ENCODE measurements at regions not wholly inside any gene's neighbourhood (a gene's known extent, or its start where the extent isn't known, plus 50 kb on each side); places are given as distances from the start of the nearest gene placed in this dataset.
"Not testable (repeated sequence)": the region's sequence is repeated elsewhere in the genome, so short reads cannot be mapped to it uniquely, and the experiment has no call there.

GRCh38 chr1:2943686-2944260 is 77.5 kb upstream of the ACTRT2 start:
- DNase-seq, result peak in 4 of 10 donors; percentile 4 to 72 (median 26)
- intact Hi-C loops (cut with DNase I), result no loop called here

GRCh38 chr1:2944705-2945104 is 76.6 kb upstream of the ACTRT2 start:
- no peak for DNase-seq
- intact Hi-C loops (cut with DNase I), result no loop called here

DNA sequence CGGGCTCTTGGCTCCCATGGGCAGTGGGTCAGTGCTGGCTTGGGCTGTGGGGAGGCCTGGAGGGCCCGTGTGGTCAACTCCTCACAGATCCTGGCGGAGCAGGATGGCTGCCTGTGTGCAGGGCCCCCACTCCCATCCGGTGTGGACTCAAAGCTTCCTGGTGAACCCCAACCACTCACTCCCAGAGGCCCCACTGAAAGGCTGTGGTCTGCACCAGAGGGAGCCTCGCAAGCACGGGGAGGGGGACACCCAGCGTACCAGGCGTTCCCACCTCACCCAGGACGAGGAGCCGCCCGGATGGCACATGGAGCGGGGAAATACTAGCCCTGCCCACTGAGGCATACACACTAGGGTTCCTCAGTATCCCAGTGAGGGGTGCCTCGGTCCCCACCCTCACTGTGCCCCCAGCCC is 75.4 kb upstream of the ACTRT2 start:
- intact Hi-C loops (cut with DNase I), result no loop called here
- peak in 5 of 10 donors; percentile 5 to 79 (median 9) for DNase-seq

DNA sequence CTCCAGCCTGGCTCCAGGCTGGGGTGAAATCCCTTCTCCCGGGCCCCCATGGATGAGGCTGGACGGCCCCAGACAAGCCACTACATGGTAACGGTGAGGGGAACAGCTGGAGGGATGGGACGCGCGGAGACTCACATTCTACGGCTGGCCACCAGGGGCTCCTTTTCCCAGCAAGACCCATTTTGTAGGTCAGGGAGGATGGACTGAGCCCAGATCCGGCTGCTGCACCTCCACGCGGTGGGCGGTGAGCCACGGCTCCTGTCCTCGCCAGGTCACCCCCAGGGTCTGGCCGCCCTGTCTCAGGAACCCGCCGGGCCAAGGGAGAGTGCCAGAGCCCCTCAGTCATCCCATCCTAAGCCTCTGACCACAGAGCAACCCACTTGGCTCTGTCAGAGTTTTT is 75.0 kb upstream of the ACTRT2 start:
- intact Hi-C loops (cut with DNase I), result no loop called here
- DNase-seq, result peak in 4 of 10 donors; percentile 1 to 73 (median 38)

GRCh38 chr1:2946999-2947690 is 74.1 kb upstream of the ACTRT2 start:
- intact Hi-C loops (cut with DNase I), result no loop called here
- peak in 5 of 10 donors; percentile 2 to 75 (median 59) for DNase-seq

DNA sequence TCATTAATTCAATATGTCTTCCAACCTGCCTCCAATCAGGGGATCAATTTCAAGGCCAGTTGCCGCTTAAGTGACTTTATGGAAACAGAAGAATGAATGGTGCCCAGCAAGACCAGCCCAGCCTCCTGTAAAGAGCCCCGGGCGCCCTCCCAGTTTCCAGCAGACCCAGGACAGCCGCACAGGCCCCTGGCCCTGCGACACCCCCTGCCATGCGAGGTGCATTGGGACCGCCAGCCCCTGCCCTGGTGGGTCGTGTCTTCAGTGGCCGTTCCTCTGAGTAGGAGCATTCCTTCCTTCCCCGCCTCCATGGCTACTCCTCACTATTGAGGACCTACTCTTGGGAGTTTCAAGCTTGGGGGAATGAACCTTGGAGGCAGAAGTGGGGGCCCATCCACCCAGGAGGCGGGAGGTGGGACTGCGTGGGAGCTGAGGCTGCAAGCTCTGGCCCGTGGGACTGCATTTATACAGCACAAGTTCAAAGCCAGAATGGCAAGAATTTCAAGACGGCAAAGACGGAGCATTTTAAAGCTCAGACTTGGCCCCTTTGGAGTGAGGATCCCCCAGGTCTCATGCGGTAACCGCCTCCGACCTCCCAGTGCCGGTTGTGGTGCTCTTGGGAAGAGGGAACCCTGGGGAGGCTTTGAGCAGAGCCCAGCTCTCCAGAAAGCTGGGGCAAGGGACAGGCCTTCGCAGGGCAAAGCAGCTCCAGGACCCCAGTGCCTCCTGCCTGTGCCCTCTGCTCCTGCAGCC is 73.1 kb upstream of the ACTRT2 start:
- intact Hi-C loops (cut with DNase I), result no loop called here
- DNase-seq, result peak in 6 of 10 donors; percentile 7 to 75 (median 38)

DNA sequence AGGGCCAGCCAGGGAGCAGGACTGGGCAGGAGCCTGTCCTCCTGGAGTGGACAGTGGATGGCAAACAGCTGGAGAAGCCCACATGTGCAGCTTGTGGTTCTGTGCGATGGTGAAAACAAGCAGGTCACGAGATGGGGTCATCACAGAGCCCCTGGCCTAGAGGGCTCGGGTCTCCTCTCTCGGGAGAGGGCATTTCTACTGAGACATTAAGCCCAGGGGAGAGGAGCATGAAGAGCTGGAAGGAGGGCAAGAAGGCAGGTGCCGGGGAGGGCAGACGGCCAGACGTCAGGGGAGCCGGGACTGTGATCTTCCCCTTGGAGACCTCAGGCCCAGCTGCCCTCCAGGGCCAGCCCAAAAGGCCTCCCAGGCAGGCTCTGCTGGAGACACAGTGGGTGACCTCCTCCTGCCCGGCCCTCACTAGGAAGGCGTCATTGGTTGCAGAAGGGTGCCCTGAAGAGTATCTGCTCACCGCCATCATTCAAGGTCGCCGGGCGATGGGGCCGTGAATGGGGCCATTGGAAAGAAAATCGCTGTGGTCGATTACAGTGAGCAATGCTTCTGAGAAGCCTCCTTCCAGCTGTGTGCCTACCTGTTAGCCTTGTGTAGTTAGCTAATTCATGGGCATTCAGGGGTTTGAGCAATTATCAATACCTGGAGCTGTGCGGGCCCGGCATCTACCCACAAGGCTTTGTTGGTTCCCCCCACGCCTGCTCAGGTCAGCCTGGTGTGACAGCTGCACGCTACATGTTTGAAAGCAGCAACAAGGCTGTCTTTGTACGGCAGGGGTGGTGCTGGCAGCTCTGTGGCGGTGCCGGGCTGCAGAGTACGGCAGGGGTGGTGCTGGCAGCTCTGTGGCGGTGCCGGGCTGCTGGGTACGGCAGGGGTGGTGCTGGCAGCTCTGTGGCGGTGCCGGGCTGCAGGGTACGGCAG is 72.3 kb upstream of the ACTRT2 start:
- intact Hi-C loops (cut with DNase I), result no loop called here
- peak; percentile 36 to 94 (median 62) for DNase-seq

DNA sequence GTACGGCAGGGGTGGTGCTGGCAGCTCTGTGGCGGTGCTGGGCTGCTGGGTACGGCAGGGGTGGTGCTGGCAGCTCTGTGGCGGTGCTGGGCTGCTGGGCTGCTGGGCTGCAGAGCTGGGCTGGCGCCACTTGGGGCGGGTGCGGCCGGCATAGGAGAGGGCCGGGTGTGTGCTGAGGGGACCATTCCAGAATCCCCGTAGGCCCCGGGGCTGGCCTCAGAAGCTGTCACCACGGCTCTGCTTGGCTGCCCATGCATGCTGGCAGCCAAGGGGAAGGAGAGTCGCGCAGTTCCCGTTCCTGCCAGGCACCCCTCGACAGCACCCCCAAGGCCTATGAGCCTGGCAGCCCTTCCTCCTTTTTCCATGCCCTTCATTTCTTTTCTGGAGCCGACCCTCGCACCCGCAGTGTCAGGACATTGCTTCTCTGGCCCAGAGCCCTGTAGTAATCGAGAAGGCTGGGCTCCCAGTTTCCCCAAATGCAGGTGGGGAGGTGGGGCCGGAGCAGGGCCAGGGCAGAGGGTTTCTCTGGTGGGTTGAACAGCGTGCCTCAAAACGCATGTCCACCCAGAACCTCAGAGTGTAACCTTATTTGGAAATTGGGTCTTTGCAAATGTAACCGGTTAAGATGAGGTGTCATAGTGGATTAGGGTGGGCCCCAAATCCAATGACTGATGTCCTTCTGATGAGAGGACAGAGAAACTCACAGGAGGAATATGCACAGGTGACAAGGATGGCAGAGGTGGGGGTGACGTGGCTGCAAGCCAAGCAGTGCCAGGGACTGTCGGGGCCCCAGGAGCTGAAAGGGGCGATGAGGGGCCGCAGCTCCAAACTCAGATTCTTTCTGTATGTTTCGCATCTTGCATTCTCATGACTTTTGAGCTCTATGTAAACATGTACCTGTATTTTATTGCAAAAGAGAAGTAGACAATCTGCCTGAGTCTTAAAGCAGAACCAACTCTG is 71.0 kb upstream of the ACTRT2 start:
- intact Hi-C loops (cut with DNase I), result no loop called here
- DNase-seq, result peak in 7 of 10 donors; percentile 19 to 92 (median 67)

DNA sequence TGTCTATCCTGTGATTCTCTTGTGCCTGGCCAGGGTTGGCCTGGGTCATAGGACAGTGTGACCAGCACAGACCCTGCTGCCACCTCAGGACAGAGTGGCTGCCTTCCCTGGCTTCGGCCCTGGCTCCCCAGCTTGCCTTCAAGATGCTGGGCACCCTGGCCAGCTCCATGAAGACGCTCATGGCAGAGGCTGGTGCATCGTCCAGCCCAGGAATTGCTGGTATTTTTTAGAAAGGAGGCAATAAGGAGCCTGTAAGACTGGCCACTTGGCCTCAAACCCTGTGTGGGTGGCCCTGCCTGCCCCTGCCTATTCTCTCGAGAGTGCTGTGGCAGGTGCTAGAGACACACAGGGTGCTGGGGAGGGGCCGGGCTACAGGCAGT is 70.4 kb upstream of the ACTRT2 start:
- intact Hi-C loops (cut with DNase I), result no loop called here
- DNase-seq, result peak in 5 of 10 donors; percentile 1 to 75 (median 16)

GRCh38 chr1:2951856-2952255 is 69.4 kb upstream of the ACTRT2 start:
- DNase-seq, result peak in 7 of 10 donors; percentile 9 to 82 (median 35)
- intact Hi-C loops (cut with DNase I), result no loop called here

GRCh38 chr1:2952371-2952770 is 68.9 kb upstream of the ACTRT2 start:
- DNase-seq, result peak in 4 of 10 donors; percentile 0 to 25 (median 10)
- intact Hi-C loops (cut with DNase I), result no loop called here

DNA sequence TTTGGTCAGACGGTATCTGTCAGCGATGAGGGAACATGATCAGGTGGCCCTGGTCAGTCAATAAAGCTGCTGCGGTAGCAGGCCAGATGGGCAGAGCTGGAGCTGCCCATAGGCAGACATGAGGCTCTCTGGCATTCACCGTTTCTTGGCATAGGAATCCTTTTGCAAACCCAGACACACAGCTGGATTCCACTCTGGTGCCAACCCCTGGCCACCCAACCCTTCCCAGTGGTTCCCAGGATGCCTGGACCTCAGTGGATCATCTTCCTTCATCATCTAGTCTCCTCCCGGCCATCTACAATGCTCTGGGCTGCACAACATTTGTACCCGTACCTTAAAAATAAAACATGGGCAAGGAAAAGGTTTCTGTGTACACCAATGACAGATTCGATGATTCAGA is 68.3 kb upstream of the ACTRT2 start:
- intact Hi-C loops (cut with DNase I), result no loop called here
- DNase-seq, result peak in 3 of 10 donors; percentile 8 to 62 (median 44)

DNA sequence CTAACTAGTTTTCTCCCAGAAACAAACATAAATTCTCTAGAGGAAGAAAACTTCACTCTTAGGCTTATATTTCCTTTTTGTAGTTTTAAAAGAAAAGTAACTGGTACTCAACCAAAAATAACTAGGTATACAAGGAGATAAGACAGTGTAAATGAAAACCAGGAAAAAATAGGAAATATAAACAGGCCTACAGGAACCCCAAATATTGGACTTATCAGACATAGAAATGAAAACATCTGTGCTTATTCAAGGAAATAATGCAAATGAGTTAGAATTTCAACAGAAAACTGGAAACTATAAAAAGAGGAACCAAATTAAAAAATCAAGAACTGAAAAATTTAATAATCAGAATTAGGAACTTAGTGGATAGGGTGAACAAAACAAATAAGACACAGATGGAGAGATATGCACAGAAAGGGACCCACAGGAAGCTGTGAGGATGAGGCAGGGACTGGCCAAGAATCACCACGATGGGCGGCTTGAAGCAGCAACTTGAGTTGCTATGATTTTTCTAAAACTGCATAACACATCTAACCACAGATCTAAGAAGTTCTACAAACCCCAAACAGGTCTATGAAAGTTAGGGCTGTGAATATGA is 67.5 kb upstream of the ACTRT2 start:
- DNase-seq, result peak in 2 of 10 donors; percentile 2 to 20
- intact Hi-C loops (cut with DNase I), result no loop called here

DNA sequence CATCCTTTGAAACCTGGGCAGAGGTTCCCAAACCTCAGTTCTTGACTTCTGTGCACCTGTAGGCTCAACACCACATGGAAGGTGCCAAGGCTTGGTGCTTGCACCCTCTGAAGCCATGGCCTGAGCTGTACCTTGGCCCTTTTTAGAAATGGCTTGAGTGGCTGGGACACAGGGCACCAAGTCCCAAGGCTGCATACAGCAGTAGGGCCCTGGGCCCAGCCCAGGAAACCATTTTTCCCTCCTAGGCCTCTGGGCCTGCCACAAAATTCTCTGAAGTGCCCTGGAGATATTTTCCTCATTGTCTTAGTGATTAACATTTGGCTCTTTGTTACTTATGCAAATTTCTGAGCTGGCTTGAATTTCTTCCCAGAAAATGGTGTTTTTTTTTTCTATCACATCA is 65.6 kb upstream of the ACTRT2 start:
- peak in 2 of 10 donors; percentile 1 to 52 for DNase-seq
- intact Hi-C loops (cut with DNase I), result no loop called here

DNA sequence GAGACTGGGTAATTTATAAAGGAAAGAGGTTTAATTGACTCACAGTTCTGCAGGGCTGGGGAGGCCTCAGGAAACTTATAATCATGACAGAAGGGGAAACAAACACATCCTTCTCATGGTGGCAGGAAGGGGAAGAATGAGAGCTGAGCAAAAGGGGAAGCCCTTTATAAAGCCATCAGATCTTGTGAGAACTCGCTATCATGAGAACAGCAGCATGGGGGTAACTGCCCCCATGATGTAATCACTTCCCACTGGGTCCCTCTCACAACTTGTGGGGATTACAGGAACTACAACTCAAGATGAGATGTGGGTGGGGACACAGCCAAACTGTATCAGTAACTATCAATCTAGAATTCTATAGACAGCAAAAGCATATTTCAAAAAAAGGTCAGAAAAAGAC is 64.7 kb upstream of the ACTRT2 start:
- intact Hi-C loops (cut with DNase I), result no loop called here

GRCh38 chr1:2957329-2957728 is 63.9 kb upstream of the ACTRT2 start:
- intact Hi-C loops (cut with DNase I), result no loop called here
- DNase-seq, result no peak

More for the DNA sequence above, 64.7 kb upstream of the ACTRT2 start:
- no peak for DNase-seq

DNA sequence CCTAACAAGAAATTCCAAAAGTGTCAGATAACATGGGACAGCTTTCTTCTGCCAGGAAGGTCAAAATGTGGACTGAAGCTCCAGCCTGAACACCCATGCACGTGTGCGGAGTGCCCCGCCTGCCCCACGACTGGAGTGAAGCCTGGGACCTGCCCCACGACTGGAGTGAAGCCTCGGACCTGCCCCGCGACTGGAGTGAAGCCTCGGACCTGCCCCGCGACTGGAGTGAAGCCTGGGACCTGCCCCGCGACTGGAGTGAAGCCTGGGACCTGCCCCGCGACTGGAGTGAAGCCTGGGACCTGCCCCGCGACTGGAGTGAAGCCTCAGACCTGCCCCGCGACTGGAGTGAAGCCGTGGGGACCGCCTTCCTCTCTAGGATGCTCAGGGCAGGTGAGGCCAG is 61.4 kb upstream of the ACTRT2 start:
- intact Hi-C loops (cut with DNase I), result not testable (repeated sequence)
- DNase-seq, result peak in 3 of 10 donors; percentile 1 to 34 (median 1)

DNA sequence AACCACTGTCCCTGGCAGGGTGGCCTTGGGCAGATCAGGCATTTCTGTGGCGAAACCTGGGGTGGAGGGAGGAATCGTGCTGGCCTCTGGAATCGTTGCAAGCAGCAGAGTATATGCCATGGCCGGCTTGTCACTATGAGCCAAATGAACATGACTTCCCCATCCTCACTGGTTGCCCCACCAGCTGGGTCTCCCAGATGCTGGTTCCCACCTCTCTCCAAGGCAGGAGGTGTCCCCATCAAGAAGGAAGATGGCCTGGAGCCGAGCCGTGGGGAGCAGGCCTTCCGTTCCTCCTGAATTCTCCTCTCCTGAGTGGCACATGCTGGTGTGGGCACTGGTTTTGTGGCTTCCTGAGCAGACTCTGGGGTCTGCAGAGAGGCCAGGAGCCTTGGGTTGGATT is 60.2 kb upstream of the ACTRT2 start:
- DNase-seq, result peak in 4 of 10 donors; percentile 7 to 69 (median 30)
- intact Hi-C loops (cut with DNase I), result no loop called here

DNA sequence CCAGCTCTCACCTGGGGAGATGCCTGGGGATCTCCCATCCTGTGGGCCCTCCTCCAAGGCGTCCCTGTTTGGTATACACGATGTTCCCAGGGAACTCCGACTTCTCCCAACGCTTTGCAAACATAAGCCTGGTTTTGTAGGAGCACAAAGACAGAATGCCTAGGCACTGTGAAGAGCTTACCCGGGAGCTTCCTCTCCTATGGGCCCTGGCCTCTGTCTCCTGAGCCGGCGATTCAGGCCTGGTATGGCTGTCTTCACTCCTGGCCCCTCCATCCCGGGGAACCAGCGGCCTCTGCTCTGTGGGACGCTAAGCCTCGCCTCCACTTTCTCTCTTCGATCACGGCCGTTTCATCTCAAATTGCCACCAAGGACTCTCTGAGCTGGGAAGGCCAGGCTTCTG is 59.6 kb upstream of the ACTRT2 start:
- intact Hi-C loops (cut with DNase I), result no loop called here
- peak in 3 of 10 donors; percentile 2 to 62 (median 9) for DNase-seq
